IPS-15b (cell line): ENCODE measurements at regions not wholly inside any gene's neighbourhood (a gene's known extent, or its start where the extent isn't known, plus 50 kb on each side); places are given as distances from the start of the nearest gene placed in this dataset.

Experiments used
- H3K27me3 ChIP-seq: one replicate; pipeline ENCODE4 v1.6.1; 2013; ENCODE audit warnings: low read length; ENCODE audit not compliant: control insufficient read depth, insufficient read depth
- H3K36me3 ChIP-seq: one replicate; pipeline ENCODE4 v1.6.1; 2013; ENCODE audit warnings: low read length; ENCODE audit not compliant: control insufficient read depth, insufficient read depth
- H3K4me1 ChIP-seq: one replicate; pipeline ENCODE4 v1.6.1; 2013; ENCODE audit warnings: mild to moderate bottlenecking, low read length; ENCODE audit not compliant: control insufficient read depth, insufficient read depth
- H3K4me3 ChIP-seq: one replicate; pipeline ENCODE4 v1.5.1; 2013; ENCODE audit warnings: low read depth, low read length
- H3K9ac ChIP-seq: one replicate; pipeline ENCODE4 v1.6.1; 2013; ENCODE audit warnings: low read depth, mild to moderate bottlenecking, low read length
- H3K9me3 ChIP-seq: one replicate; pipeline ENCODE4 v1.6.1; 2013; ENCODE audit warnings: mild to moderate bottlenecking, low read length; ENCODE audit not compliant: control insufficient read depth, insufficient read depth

DNA sequence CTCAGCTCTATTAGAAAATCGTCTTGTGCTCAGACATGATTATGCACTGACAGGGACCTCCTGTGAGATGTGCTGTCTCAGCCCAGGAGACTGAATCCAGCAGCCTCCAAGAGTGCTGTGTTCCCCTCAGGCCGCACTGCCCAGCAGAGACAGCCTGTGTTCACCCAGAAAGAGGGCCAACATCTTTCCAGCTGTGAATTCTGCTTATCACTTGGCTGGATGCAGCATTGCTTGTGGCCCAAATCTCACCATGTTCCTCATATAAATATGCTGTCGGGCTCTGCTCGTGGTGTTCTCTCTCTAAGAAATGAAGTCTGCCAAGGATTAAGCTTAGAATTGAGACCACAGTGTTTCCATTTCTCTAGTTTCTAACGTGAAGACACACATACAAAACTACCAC lies 983.0 kb upstream of the WWC1 start:
- no peaks in the 10 kb centered on the region for H3K36me3 ChIP-seq
- H3K4me3 ChIP-seq = no peak overlapping the region
- H3K9me3 ChIP-seq = no peaks in the 10 kb centered on the region
- H3K4me1 ChIP-seq = peaks cover 31% of the 10 kb centered on the region
- H3K9ac ChIP-seq = no peak overlapping the region
- H3K27me3 ChIP-seq = no peaks in the 10 kb centered on the region

- H3K27me3 ChIP-seq = no peaks in the 10 kb centered on the region
- H3K9me3 ChIP-seq = no peaks in the 10 kb centered on the region
- H3K4me3 ChIP-seq = no peak overlapping the region
- no peaks in the 10 kb centered on the region for H3K36me3 ChIP-seq
- H3K4me1 ChIP-seq = peaks cover 18% of the 10 kb centered on the region
- no peak overlapping the region for H3K9ac ChIP-seq
Measured at GRCh38 chr5:167309941-167310517, 981.4 kb upstream of the WWC1 start.

- H3K9me3 ChIP-seq = no peaks in the 10 kb centered on the region
Measured at GRCh38 chr5:167311340-167311739, 980.1 kb upstream of the WWC1 start.

GRCh38 chr5:167312225-167312624 lies 979.2 kb upstream of the WWC1 start:
- Histone ChIP-seq H3K9me3 (no peaks in the 10 kb centered on the region), H3K27me3 (no peaks in the 10 kb centered on the region), H3K36me3 (no peaks in the 10 kb centered on the region), H3K4me1 (no peaks in the 10 kb centered on the region), H3K9ac (no peak overlapping the region), H3K4me3 (no peak overlapping the region)

More at GRCh38 chr5:167311340-167311739, 980.1 kb upstream of the WWC1 start:
- H3K9ac ChIP-seq = no peak overlapping the region
- peaks cover 6% of the 10 kb centered on the region for H3K4me1 ChIP-seq
- no peaks in the 10 kb centered on the region for H3K27me3 ChIP-seq
- H3K4me3 ChIP-seq = no peak overlapping the region
- H3K36me3 ChIP-seq = no peaks in the 10 kb centered on the region

- Histone ChIP-seq H3K36me3 (no peaks in the 10 kb centered on the region), H3K9ac (no peak overlapping the region), H3K4me3 (no peak overlapping the region), H3K4me1 (peaks cover 4% of the 10 kb centered on the region), H3K9me3 (no peaks in the 10 kb centered on the region), H3K27me3 (no peaks in the 10 kb centered on the region)
Measured at GRCh38 chr5:167315762-167316161, 975.7 kb upstream of the WWC1 start.

DNA sequence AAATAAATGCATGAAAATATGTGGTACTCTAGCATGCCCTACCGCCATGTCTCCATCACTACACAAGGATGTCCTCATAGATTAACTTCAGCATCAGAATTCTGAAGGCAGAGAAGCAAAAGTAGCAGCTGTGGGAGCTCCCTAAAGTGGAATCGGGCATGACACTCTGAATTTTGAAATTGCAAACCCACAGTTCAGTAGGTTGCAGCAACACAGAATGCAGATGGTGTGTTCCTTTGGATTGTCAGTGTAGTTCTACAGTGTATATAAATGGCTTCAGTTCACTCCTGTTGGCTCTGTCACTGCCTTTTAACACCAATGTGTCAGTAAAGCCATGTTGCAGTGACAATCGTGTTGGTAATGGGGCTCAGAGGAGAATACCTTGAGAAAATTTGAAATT lies 973.6 kb upstream of the WWC1 start:
- H3K27me3 ChIP-seq = no peaks in the 10 kb centered on the region
- no peaks in the 10 kb centered on the region for H3K9me3 ChIP-seq
- no peak overlapping the region for H3K4me3 ChIP-seq
- peaks cover 4% of the 10 kb centered on the region for H3K4me1 ChIP-seq
- no peak overlapping the region for H3K9ac ChIP-seq
- H3K36me3 ChIP-seq = no peaks in the 10 kb centered on the region

- Histone ChIP-seq H3K9me3 (no peaks in the 10 kb centered on the region), H3K4me3 (no peak overlapping the region), H3K36me3 (no peaks in the 10 kb centered on the region), H3K9ac (no peak overlapping the region), H3K27me3 (no peaks in the 10 kb centered on the region), H3K4me1 (peaks cover 4% of the 10 kb centered on the region)
Measured at GRCh38 chr5:167319243-167319642, 972.2 kb upstream of the WWC1 start.

DNA sequence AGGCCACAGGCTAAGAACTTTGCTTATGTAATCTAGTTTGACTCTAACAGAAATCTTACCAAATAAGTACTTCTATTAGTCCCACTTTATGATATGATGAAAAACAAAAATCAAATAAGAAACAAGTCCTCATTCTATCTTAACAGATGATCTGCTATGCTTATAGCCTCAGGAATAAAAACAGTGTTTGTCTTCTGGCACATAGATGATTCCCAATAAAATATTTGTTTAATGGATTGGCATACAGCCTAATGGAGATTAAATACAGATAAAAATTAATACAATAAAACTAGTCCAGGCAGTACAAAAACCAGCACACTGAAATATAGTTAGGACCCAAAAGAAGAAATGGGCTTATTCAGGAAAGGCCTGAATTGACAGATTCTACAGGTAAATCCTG lies 971.4 kb upstream of the WWC1 start:
- H3K4me1 ChIP-seq = peaks cover 4% of the 10 kb centered on the region
- H3K36me3 ChIP-seq = no peaks in the 10 kb centered on the region
- no peaks in the 10 kb centered on the region for H3K9me3 ChIP-seq
- H3K4me3 ChIP-seq = no peak overlapping the region
- H3K27me3 ChIP-seq = no peaks in the 10 kb centered on the region
- H3K9ac ChIP-seq = no peak overlapping the region

- Histone ChIP-seq H3K9ac (no peak overlapping the region), H3K36me3 (no peaks in the 10 kb centered on the region), H3K9me3 (no peaks in the 10 kb centered on the region), H3K4me1 (peaks cover 5% of the 10 kb centered on the region), H3K4me3 (no peak overlapping the region), H3K27me3 (no peaks in the 10 kb centered on the region)
Measured at GRCh38 chr5:167332309-167332708, 959.1 kb upstream of the WWC1 start.

DNA sequence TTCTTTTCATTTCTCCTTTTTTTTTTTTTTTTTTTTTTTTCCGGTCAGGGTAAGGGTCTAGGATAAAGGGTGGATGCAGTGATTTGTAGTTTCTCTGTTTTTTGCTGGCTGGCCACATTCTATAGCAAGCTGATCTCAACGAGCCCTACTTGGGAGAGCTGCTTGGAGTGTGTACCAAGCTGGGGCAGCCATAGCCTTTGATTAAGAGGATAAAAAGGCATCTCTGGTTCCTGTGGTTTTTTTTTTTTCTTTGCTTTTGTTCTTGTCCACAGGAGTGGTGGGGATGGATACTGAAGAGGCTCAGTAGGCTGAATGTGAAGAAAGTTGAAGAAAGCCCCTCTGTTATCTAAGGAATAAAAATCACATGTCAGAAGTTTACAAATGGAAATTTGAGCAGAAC lies 955.3 kb upstream of the WWC1 start:
- Histone ChIP-seq H3K4me1 (peaks cover 5% of the 10 kb centered on the region), H3K9me3 (no peaks in the 10 kb centered on the region), H3K4me3 (no peak overlapping the region), H3K36me3 (no peaks in the 10 kb centered on the region), H3K9ac (no peak overlapping the region), H3K27me3 (no peaks in the 10 kb centered on the region)

- no peaks in the 10 kb centered on the region for H3K27me3 ChIP-seq
- no peak overlapping the region for H3K9ac ChIP-seq
- no peaks in the 10 kb centered on the region for H3K36me3 ChIP-seq
- H3K4me3 ChIP-seq = no peak overlapping the region
- no peaks in the 10 kb centered on the region for H3K4me1 ChIP-seq
- no peaks in the 10 kb centered on the region for H3K9me3 ChIP-seq
Measured at GRCh38 chr5:167339205-167339604, 952.2 kb upstream of the WWC1 start.

- no peaks in the 10 kb centered on the region for H3K36me3 ChIP-seq
- H3K9me3 ChIP-seq = no peaks in the 10 kb centered on the region
- H3K9ac ChIP-seq = no peak overlapping the region
- no peak overlapping the region for H3K4me3 ChIP-seq
- H3K4me1 ChIP-seq = no peaks in the 10 kb centered on the region
- H3K27me3 ChIP-seq = no peaks in the 10 kb centered on the region
Measured at GRCh38 chr5:167346461-167346860, 945.0 kb upstream of the WWC1 start.
